GM12878 (cell line): ENCODE measurements at regions not wholly inside any gene's neighbourhood (a gene's known extent, or its start where the extent isn't known, plus 50 kb on each side); places are given as distances from the start of the nearest gene placed in this dataset.
A peak's percentile ranks its signal among the peaks of the same experiment; 100 is the strongest.

Source experiments
- ATAC-seq: fragments of 200-7000 bp; cut with Tn5 transposase; 3 replicates; pipeline ENCODE4 v1.9.1; 2020; ENCODE audit warnings: mild to moderate bottlenecking, moderate library complexity
- BruUV-seq: library from RNA; stranded (reverse); fragments of 400-500 nt; replicated peaks from 2 replicates; lab custom pipeline; 2021; lab: Mats Ljungman, UMichigan
- CTCF ChIA-PET: fragments of 300-600 bp; sonication (Branson Sonifier 250); formaldehyde crosslinking; extraction: SDS; loops from one replicate; lab custom pipeline; 2021; ENCODE audit warnings: inconsistent platforms; lab: Yijun Ruan, JAX
- POLR2A ChIA-PET: fragments of 350-600 bp; formaldehyde crosslinking; extraction: SDS; loops from one replicate; lab custom pipeline; 2021; ENCODE audit warnings: inconsistent platforms; lab: Charles Lee
- RAD21 ChIA-PET: fragments of 300-600 bp; sonication (Branson Sonifier 250); formaldehyde crosslinking; loops from one replicate; lab custom pipeline; 2023; ENCODE audit warnings: antibody characterized with exemption; ENCODE audit not compliant: unreplicated experiment; lab: Charles Lee
- SMC1A ChIA-PET: fragments of 300-600 bp; sonication (Branson Sonifier 250); formaldehyde crosslinking; loops from one replicate; lab custom pipeline; 2023; ENCODE audit not compliant: unreplicated experiment, uncharacterized antibody; lab: Charles Lee
- DNase-seq: peaks from one replicate; pipeline ENCODE4 v3.0.0-alpha.2; 2011; ENCODE audit warnings: low read depth, low spot score
- FAIRE-seq: peaks from 3 replicates; lab custom pipeline; 2011; peaks lifted over from hg19 to GRCh38; lab: Jason Lieb, UNC
- H2AFZ ChIP-seq: 2 replicates; pipeline ENCODE4 v1.6.0; 2011; ENCODE audit warnings: low read depth, low read length, control low read depth; ENCODE audit not compliant: control insufficient read depth
- H3K27ac ChIP-seq: 2 replicates; pipeline ENCODE4 v1.5.1; 2011; ENCODE audit warnings: control low read depth; ENCODE audit not compliant: control insufficient read depth, insufficient read depth
- H3K27me3 ChIP-seq, 2 experiments: replicated peaks in 1 of 2; 2 replicates each; pipeline versions ENCODE4 v1.6.0 to v1.6.1; 2011; ENCODE audit warnings: low read length in 1 of 2; ENCODE audit not compliant: control insufficient read depth in 2 of 2, insufficient read depth in 2 of 2
- H3K36me3 ChIP-seq, 2 experiments: 2 replicates each; pipeline ENCODE4 v1.5.1; 2011; ENCODE audit warnings: low read length in 1 of 2; ENCODE audit not compliant: control insufficient read depth in 2 of 2, insufficient read depth in 2 of 2
- H3K4me1 ChIP-seq: 2 replicates; pipeline ENCODE4 v1.6.1; 2011; ENCODE audit warnings: mild to moderate bottlenecking, low read length, moderate library complexity, mixed read lengths; ENCODE audit not compliant: control insufficient read depth, insufficient read depth
- H3K4me2 ChIP-seq: 2 replicates; pipeline ENCODE4 v1.6.0; 2011; ENCODE audit warnings: control low read depth; ENCODE audit not compliant: control insufficient read depth, insufficient read depth
- H3K4me3 ChIP-seq: fragments of 200-600 bp; sonication (generic); 2 replicates; pipeline ENCODE4 v1.5.1; 2016
- H3K79me2 ChIP-seq: 2 replicates; pipeline ENCODE4 v1.6.0; 2011; ENCODE audit warnings: low read length; ENCODE audit not compliant: control insufficient read depth, insufficient read depth
- H3K9ac ChIP-seq: 2 replicates; pipeline ENCODE4 v1.8.0; 2011; ENCODE audit warnings: low read length, control low read depth, mixed read lengths; ENCODE audit not compliant: control insufficient read depth, insufficient read depth
- H3K9me3 ChIP-seq: replicated peaks from 3 replicates; pipeline ENCODE4 v1.5.1; 2011; ENCODE audit warnings: mild to moderate bottlenecking, low read length; ENCODE audit not compliant: control insufficient read depth, insufficient read depth
- H4K20me1 ChIP-seq: 2 replicates; pipeline ENCODE4 v1.6.0; 2011; ENCODE audit not compliant: control insufficient read depth, insufficient read depth
- ATF2 ChIP-seq: IDR thresholded peaks from 2 replicates; pipeline ENCODE4 v1.6.1; 2012; ENCODE audit warnings: low read length, inconsistent platforms
- ATF7 ChIP-seq: fragments of 450-650 bp; IDR thresholded peaks from 2 replicates; pipeline ENCODE4 v1.6.1; 2016; ENCODE audit warnings: low read depth, mild to moderate bottlenecking
- ETV6 ChIP-seq, 2 experiments: fragments of 450-650 bp in 1 of 2; IDR thresholded peaks in 1 of 2; conservative IDR thresholded peaks in 1 of 2; 2 replicates each; pipeline ENCODE4 v1.6.1; 2014; ENCODE audit warnings: antibody characterized with exemption in 1 of 2, borderline replicate concordance in 1 of 2, low read depth in 1 of 2, mild to moderate bottlenecking in 1 of 2, moderate library complexity in 1 of 2
- FOXM1 ChIP-seq: IDR thresholded peaks from 2 replicates; pipeline ENCODE4 v1.6.1; 2012; ENCODE audit warnings: low read depth, mild to moderate bottlenecking, inconsistent platforms, low read length, moderate library complexity
- IKZF2 ChIP-seq, 2 experiments: fragments of 450-650 bp; IDR thresholded peaks; 2 replicates each; pipeline ENCODE4 v1.6.1; 2017; ENCODE audit warnings: mild to moderate bottlenecking in 2 of 2, moderate library complexity in 2 of 2
- JUNB ChIP-seq: IDR thresholded peaks from 2 replicates; pipeline ENCODE4 v1.6.1; 2016; ENCODE audit warnings: antibody characterized with exemption, mild to moderate bottlenecking
- KDM1A ChIP-seq: fragments of 200-600 bp; sonication (generic); IDR thresholded peaks from 2 replicates; pipeline ENCODE4 v1.6.1; 2016; ENCODE audit warnings: borderline replicate concordance
- MEF2B ChIP-seq: fragments of 450-650 bp; IDR thresholded peaks from 2 replicates; pipeline ENCODE4 v1.6.1; 2018; ENCODE audit warnings: mild to moderate bottlenecking, moderate library complexity; ENCODE audit not compliant: partially characterized antibody, poor library complexity, severe bottlenecking
- MTA2 ChIP-seq: fragments of 450-650 bp; IDR thresholded peaks from 2 replicates; pipeline ENCODE4 v1.6.1; 2016; ENCODE audit warnings: low read depth, mild to moderate bottlenecking, moderate library complexity
- NBN ChIP-seq: fragments of 450-650 bp; IDR thresholded peaks from 2 replicates; pipeline ENCODE4 v1.6.1; 2016
- POLR2A ChIP-seq: IDR thresholded peaks from 2 replicates; pipeline ENCODE4 v1.6.1; 2011; ENCODE audit warnings: low read depth, mild to moderate bottlenecking, low read length
- POU2F2 ChIP-seq: IDR thresholded peaks from 3 replicates; pipeline ENCODE4 v1.6.1; 2011; ENCODE audit warnings: low read depth, mild to moderate bottlenecking, low read length, borderline replicate concordance
- SREBF2 ChIP-seq: IDR thresholded peaks from 2 replicates; pipeline ENCODE4 v1.6.1; 2012; ENCODE audit warnings: mild to moderate bottlenecking, low read length
- ZNF592 ChIP-seq: fragments of 450-650 bp; IDR thresholded peaks from 2 replicates; pipeline ENCODE4 v1.6.1; 2017; ENCODE audit warnings: mild to moderate bottlenecking, moderate library complexity
- WGBS: methylation state at CpG from one replicate; pipeline ENCODE4 v1.1.6; 2016; ENCODE audit warnings: low lambda C conversion rate; ENCODE audit not compliant: insufficient replicate concordance, insufficient coverage; ENCODE audit errors: missing lambda C conversion rate; 5-methylcytosine and 5-hydroxymethylcytosine counted together
- in situ Hi-C: fragments of 300-500 bp; cut with MboI; formaldehyde crosslinking; loops from 9 replicates; pipeline ENCODE4 v1.14.3; 2018; ENCODE audit warnings: mixed read lengths
- intact Hi-C: fragments of 100-400 bp; cut with micrococcal nuclease; formaldehyde crosslinking; loops from one replicate; pipeline ENCODE4 v1.14.2; 2022; ENCODE audit not compliant: unreplicated experiment
- TF ChIP-seq, protein P1 (sequence below): fragments of 150-350 bp; IDR thresholded peaks from 2 replicates; pipeline ENCODE4 v1.6.1; 2016; ENCODE audit warnings: low read depth, low read length
- TF ChIP-seq, protein P2 (sequence below): fragments of 450-650 bp; IDR thresholded peaks from 2 replicates; pipeline ENCODE4 v1.6.1; 2016; ENCODE audit warnings: mild to moderate bottlenecking

DNA sequence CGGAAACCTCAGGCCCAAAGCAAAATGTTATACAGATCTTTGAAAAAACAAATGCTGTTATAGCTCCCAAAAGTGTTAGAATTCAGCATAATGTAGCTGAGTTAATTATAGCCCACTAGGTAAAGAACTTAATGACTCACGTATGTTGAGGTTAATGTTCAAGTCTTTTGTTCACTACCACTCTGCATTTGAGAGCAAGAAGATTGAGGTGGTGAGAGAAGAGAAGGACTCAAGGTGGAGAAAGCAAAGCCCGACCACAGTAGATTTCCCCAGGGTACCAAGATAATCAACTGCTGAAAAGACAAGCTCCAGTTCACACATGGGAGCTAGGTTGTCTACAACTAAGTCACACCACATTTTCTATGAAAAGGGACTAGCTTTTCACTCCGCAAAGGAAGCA lies 480.2 kb downstream of the DTHD1 start:
- Histone ChIP-seq H3K9me3 (no peaks in the 10 kb centered on the region), H3K79me2 (no peaks in the 10 kb centered on the region), H3K27me3 (no peaks in the 10 kb centered on the region), H4K20me1 (no peaks in the 10 kb centered on the region), H3K4me1 (no peaks in the 10 kb centered on the region), H3K36me3 (no peaks in the 10 kb centered on the region), H3K4me3 (no peak overlapping the region), H3K9ac (no peak overlapping the region), H2AFZ (no peak overlapping the region), H3K27ac (no peak overlapping the region), H3K4me2 (no peak overlapping the region)
- ChIA-PET POLR2A (interaction anchor here (0.7 kb wide), 1 partner anchor 210 kb away, joined by 3 read pairs; no protein-coding TSS in a partner anchor), RAD21 (interaction anchor here (0.6 to 0.8 kb wide), 2 partner anchors 72 to 210 kb away, joined by 3 to 4 read pairs; no protein-coding TSS in a partner anchor), CTCF (interaction anchor here (0.9 kb wide), 2 partner anchors 12 to 203 kb away, joined by 3 read pairs; no protein-coding TSS in a partner anchor), SMC1A (interaction anchor here (1.0 to 1.6 kb wide), 5 partner anchors 9 to 400 kb away, joined by 3 to 5 read pairs (median 4); no protein-coding TSS in a partner anchor)
- 48% methylated on average over 4 of the region's 4 CpGs for WGBS
- FAIRE-seq, result no peak
- ATAC-seq, result peak; percentile 54
- no TSS peak for BruUV-seq
- no peak for DNase-seq
- intact Hi-C loops (no loop called here), in situ Hi-C loops (no loop called here)
- TF ChIP-seq FOXM1 (no peak), JUNB (no peak), POU2F2 (no peak), MTA2 (peak; percentile 66; the same call in 1 of the 2 replicates), IKZF2 (IDR thresholded peaks at IDR 0.05) (peak; percentile 18 to 42; a peak in 2 of 4 replicates), SREBF2 (no peak), NBN (no peak), ZNF592 (no peak), ATF2 (no peak), KDM1A (no peak), ETV6 (conservative IDR thresholded peaks at IDR 0.05 in 1 of 2, IDR thresholded peaks at IDR 0.05 in 1 of 2; ENCODE audit: borderline replicate concordance in 1 of 2, low read depth in 1 of 2) (no peak), POLR2A (no peak), ATF7 (peak; percentile 35; the same call in 1 of the 2 replicates), MEF2B (peak; percentile 88)
- TF ChIP-seq, protein P1, sequence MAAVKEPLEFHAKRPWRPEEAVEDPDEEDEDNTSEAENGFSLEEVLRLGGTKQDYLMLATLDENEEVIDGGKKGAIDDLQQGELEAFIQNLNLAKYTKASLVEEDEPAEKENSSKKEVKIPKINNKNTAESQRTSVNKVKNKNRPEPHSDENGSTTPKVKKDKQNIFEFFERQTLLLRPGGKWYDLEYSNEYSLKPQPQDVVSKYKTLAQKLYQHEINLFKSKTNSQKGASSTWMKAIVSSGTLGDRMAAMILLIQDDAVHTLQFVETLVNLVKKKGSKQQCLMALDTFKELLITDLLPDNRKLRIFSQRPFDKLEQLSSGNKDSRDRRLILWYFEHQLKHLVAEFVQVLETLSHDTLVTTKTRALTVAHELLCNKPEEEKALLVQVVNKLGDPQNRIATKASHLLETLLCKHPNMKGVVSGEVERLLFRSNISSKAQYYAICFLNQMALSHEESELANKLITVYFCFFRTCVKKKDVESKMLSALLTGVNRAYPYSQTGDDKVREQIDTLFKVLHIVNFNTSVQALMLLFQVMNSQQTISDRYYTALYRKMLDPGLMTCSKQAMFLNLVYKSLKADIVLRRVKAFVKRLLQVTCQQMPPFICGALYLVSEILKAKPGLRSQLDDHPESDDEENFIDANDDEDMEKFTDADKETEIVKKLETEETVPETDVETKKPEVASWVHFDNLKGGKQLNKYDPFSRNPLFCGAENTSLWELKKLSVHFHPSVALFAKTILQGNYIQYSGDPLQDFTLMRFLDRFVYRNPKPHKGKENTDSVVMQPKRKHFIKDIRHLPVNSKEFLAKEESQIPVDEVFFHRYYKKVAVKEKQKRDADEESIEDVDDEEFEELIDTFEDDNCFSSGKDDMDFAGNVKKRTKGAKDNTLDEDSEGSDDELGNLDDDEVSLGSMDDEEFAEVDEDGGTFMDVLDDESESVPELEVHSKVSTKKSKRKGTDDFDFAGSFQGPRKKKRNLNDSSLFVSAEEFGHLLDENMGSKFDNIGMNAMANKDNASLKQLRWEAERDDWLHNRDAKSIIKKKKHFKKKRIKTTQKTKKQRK, result no peak
- TF ChIP-seq, protein P2, sequence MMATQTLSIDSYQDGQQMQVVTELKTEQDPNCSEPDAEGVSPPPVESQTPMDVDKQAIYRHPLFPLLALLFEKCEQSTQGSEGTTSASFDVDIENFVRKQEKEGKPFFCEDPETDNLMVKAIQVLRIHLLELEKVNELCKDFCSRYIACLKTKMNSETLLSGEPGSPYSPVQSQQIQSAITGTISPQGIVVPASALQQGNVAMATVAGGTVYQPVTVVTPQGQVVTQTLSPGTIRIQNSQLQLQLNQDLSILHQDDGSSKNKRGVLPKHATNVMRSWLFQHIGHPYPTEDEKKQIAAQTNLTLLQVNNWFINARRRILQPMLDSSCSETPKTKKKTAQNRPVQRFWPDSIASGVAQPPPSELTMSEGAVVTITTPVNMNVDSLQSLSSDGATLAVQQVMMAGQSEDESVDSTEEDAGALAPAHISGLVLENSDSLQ, result no peak
